Tibial nerve (tissue), 4 donors: ENCODE measurements at regions not wholly inside any gene's neighbourhood (a gene's known extent, or its start where the extent isn't known, plus 50 kb on each side); places are given as distances from the start of the nearest gene placed in this dataset.

ENCODE experiments used
- DNase-seq, 2 donors: peaks; one replicate each; pipeline ENCODE4 v3.0.0-alpha.2; 2019; ENCODE audit warnings: low spot score in 2 of 2
- H3K27ac ChIP-seq, 4 donors: fragments of 200-600 bp; sonication (generic) in 3 of 4; one replicate each; pipeline ENCODE4 v1.5.1; 2017 to 2019; ENCODE audit warnings: mild to moderate bottlenecking in 1 of 4
- H3K27me3 ChIP-seq, 2 donors: fragments of 200-600 bp; sonication (generic) in 1 of 2; one replicate each; pipeline versions ENCODE4 v1.5.1 to v1.6.0; 2017 to 2019
- H3K36me3 ChIP-seq, 3 donors: fragments of 200-600 bp; sonication (generic); one replicate each; pipeline ENCODE4 v1.5.1; 2018 to 2019
- H3K4me1 ChIP-seq, 4 donors: fragments of 200-600 bp; sonication (generic) in 3 of 4; one replicate each; pipeline ENCODE4 v1.5.1; 2017 to 2019
- H3K4me3 ChIP-seq, 4 donors: fragments of 200-600 bp; sonication (generic) in 3 of 4; one replicate each; pipeline ENCODE4 v1.5.1; 2017 to 2019; ENCODE audit warnings: mild to moderate bottlenecking in 1 of 4, moderate library complexity in 1 of 4
- H3K9me3 ChIP-seq, 4 donors: fragments of 200-600 bp; sonication (generic) in 3 of 4; one replicate each; pipeline ENCODE4 v1.5.1; 2017 to 2019
- CTCF ChIP-seq, 5 experiments: fragments of 200-600 bp in 3 of 5; fragments of 450-650 bp in 2 of 5; sonication (generic) in 3 of 5; IDR thresholded peaks; one replicate each; pipeline ENCODE4 v1.5.1; 2016 to 2019; ENCODE audit warnings: antibody characterized with exemption in 5 of 5, mild to moderate bottlenecking in 3 of 5, moderate library complexity in 2 of 5
- EP300 ChIP-seq, 2 donors: sonication (generic); formaldehyde crosslinking; IDR thresholded peaks; one replicate each; pipeline ENCODE4 v1.6.1; 2017; ENCODE audit warnings: antibody characterized with exemption in 2 of 2, mild to moderate bottlenecking in 1 of 2
- POLR2A ChIP-seq, 2 donors: fragments of 450-650 bp; IDR thresholded peaks; one replicate each; pipeline ENCODE4 v1.6.1; 2017; ENCODE audit warnings: antibody characterized with exemption in 2 of 2, mild to moderate bottlenecking in 2 of 2, moderate library complexity in 2 of 2
- WGBS, 2 donors: methylation state at CpG; one replicate each; pipeline ENCODE4 v1.1.5; 2018; 5-methylcytosine and 5-hydroxymethylcytosine counted together

DNA sequence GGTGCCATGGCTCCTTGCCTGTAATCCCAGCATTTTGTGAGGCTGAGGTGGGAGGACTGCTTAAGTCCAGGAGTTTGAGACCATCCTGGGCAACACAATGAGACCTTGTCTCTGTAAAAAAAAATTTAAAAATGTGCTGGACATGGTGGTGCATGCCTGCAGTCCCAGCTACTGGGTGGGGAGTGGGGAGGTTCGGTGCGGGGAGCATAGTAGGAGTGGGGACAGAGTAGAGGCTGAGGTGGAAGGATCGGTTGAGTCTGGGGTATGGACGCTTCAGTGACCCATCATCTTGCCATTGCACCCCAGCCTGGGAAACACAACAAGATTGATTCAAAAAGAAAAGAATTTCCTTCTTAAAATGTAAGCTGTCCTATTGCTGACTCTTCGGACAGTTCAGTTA, 1490.0 kb upstream of the GBE1 start:
- H3K9me3 ChIP-seq = no peaks in the 10 kb centered on the region
- no peaks in the 10 kb centered on the region for H3K4me1 ChIP-seq
- no peaks in the 10 kb centered on the region for H3K27me3 ChIP-seq
- H3K4me3 ChIP-seq = no peak overlapping the region
- no peak overlapping the region for H3K27ac ChIP-seq
- 95% methylated on average over 5 of the region's 5 CpGs for WGBS, 2 donors
- DNase-seq = no peak
- TF ChIP-seq CTCF (IDR thresholded peaks at IDR 0.05) (no peak), POLR2A (IDR thresholded peaks at IDR 0.05) (no peak), EP300 (IDR thresholded peaks at IDR 0.05) (no peak)
- no peaks in the 10 kb centered on the region for H3K36me3 ChIP-seq

- no peak for DNase-seq
- no peaks in the 10 kb centered on the region for H3K36me3 ChIP-seq
- TF ChIP-seq POLR2A (IDR thresholded peaks at IDR 0.05) (no peak), EP300 (IDR thresholded peaks at IDR 0.05) (no peak), CTCF (IDR thresholded peaks at IDR 0.05) (no peak)
- 93 to 95% methylated on average over 1 of the region's 1 CpG for WGBS, 2 donors
- H3K27ac ChIP-seq = no peak overlapping the region
- no peaks in the 10 kb centered on the region for H3K4me1 ChIP-seq
- no peak overlapping the region for H3K4me3 ChIP-seq
- no peaks in the 10 kb centered on the region for H3K9me3 ChIP-seq
- no peaks in the 10 kb centered on the region for H3K27me3 ChIP-seq
Observed at GRCh38 chr3:83250613-83251012, 1489.2 kb upstream of the GBE1 start.

GRCh38 chr3:83248454-83248853, 1487.0 kb upstream of the GBE1 start:
- H3K27me3 ChIP-seq = no peaks in the 10 kb centered on the region
- H3K4me3 ChIP-seq = no peak overlapping the region
- H3K4me1 ChIP-seq = no peaks in the 10 kb centered on the region
- H3K27ac ChIP-seq = no peak overlapping the region
- no peaks in the 10 kb centered on the region for H3K36me3 ChIP-seq
- WGBS, 2 donors = 76 to 78% methylated on average over 3 of the region's 3 CpGs
- DNase-seq = no peak
- H3K9me3 ChIP-seq = peaks cover 0 to 13% (median 0%) of the 10 kb centered on the region in 4 donors
- no peak for TF ChIP-seq EP300 (IDR thresholded peaks at IDR 0.05)
- TF ChIP-seq POLR2A (IDR thresholded peaks at IDR 0.05) = no peak
- no peak for TF ChIP-seq CTCF (IDR thresholded peaks at IDR 0.05)

DNA sequence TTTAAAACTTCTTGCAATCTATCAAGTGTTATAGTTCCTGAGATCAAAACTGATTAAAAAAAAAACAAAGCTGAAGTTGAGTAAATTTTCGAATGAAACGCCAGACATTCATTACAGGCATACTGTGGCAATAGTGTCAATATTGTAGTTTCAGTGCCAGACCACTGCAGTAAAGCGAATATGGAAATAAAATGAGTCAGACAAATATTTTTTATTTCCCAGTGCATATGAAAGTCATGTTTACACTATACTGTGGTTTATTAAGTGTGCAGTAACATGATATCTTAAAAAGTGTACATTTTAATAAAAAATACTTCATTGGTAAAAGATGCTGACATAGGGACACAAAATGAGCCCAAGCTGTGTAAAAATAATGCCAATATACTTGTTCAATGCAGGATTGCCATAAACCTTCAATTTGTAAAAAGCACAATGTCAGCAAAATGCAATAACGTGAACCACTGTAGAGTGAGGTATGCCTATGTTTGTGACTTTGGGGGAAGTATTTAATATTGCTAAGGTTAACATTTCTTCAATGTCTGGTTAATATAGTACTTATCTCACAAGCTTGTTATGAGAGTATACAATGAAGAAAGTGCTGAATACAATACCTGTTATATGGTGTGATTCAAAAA, 1473.9 kb upstream of the GBE1 start:
- no peak for DNase-seq
- no peaks in the 10 kb centered on the region for H3K4me1 ChIP-seq
- H3K27me3 ChIP-seq = no peaks in the 10 kb centered on the region
- H3K4me3 ChIP-seq = no peak overlapping the region
- no peak for TF ChIP-seq EP300 (IDR thresholded peaks at IDR 0.05)
- TF ChIP-seq CTCF (IDR thresholded peaks at IDR 0.05) = no peak
- no peak for TF ChIP-seq POLR2A (IDR thresholded peaks at IDR 0.05)
- no peaks in the 10 kb centered on the region for H3K9me3 ChIP-seq
- no peaks in the 10 kb centered on the region for H3K36me3 ChIP-seq
- H3K27ac ChIP-seq = no peak overlapping the region
- WGBS, 2 donors = 80 to 82% methylated on average over 4 of the region's 4 CpGs

DNA sequence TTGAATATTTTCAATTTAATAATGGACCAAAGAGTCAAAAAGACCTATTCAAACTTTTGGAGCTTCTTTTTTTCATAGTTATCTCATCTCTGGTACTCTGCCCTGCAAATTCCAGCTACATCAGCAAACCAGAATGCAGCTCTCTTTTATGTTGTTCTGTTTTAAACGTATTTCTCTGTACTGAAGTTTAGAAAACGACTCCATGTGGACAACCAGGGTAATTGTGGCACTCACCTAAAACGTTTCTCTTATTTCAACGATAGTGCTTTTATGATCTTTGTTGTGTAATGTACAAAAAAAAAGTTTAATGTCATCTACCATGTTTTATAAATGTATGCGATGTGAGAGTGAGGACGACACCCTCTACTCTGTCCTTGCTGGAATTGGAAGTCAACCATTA, 1472.3 kb upstream of the GBE1 start:
- H3K4me1 ChIP-seq = no peaks in the 10 kb centered on the region
- no peak overlapping the region for H3K4me3 ChIP-seq
- no peak for DNase-seq
- no peaks in the 10 kb centered on the region for H3K9me3 ChIP-seq
- no peak overlapping the region for H3K27ac ChIP-seq
- 80 to 85% methylated on average over 6 of the region's 6 CpGs for WGBS, 2 donors
- no peak for TF ChIP-seq CTCF (IDR thresholded peaks at IDR 0.05)
- TF ChIP-seq POLR2A (IDR thresholded peaks at IDR 0.05) = no peak
- TF ChIP-seq EP300 (IDR thresholded peaks at IDR 0.05) = no peak
- H3K27me3 ChIP-seq = no peaks in the 10 kb centered on the region
- no peaks in the 10 kb centered on the region for H3K36me3 ChIP-seq
